Activated CD4-positive, alpha-beta T cell treated with anti-CD3 and anti-CD28 coated beads, Interleukin-2, amount 50 U/mL, for 1 hour (primary cell): ENCODE measurements at regions not wholly inside any gene's neighbourhood (a gene's known extent, or its start where the extent isn't known, plus 50 kb on each side); places are given as distances from the start of the nearest gene placed in this dataset.
"Not testable (repeated sequence)": the region's sequence is repeated elsewhere in the genome, so short reads cannot be mapped to it uniquely, and the experiment has no call there.

ENCODE experiments used
- DNase-seq: peaks from one replicate; pipeline ENCODE4 v3.0.0-alpha.2; 2020

- DNase-seq: no peak
These were observed 171.6 kb upstream of the TNRC6C start for GRCh38 chr17:77786740-77787505.

GRCh38 chr17:77790143-77790829 lies 168.2 kb upstream of the TNRC6C start:
- no peak for DNase-seq

- DNase-seq: no peak
These were observed 165.9 kb upstream of the TNRC6C start for GRCh38 chr17:77792626-77793025.

- no peak for DNase-seq
These were observed 165.1 kb upstream of the TNRC6C start for GRCh38 chr17:77793146-77793970.

- no peak for DNase-seq
These were observed 164.6 kb upstream of the TNRC6C start for GRCh38 chr17:77793971-77794235.

- DNase-seq: no peak
These were observed 163.7 kb upstream of the TNRC6C start for GRCh38 chr17:77794846-77795245.

GRCh38 chr17:77795685-77796084 lies 162.8 kb upstream of the TNRC6C start:
- no peak for DNase-seq

GRCh38 chr17:77796176-77796860 lies 162.2 kb upstream of the TNRC6C start:
- DNase-seq: no peak

- no peak for DNase-seq
These were observed 160.5 kb upstream of the TNRC6C start for GRCh38 chr17:77798031-77798430.

- DNase-seq: no peak
These were observed 160.0 kb upstream of the TNRC6C start for GRCh38 chr17:77798481-77798880.

- no peak for DNase-seq
These were observed 157.7 kb upstream of the TNRC6C start for GRCh38 chr17:77800816-77801215.

- DNase-seq: no peak
These were observed 156.8 kb upstream of the TNRC6C start for GRCh38 chr17:77801545-77802332.

- DNase-seq: no peak
These were observed 156.2 kb upstream of the TNRC6C start for GRCh38 chr17:77802333-77802615.

- DNase-seq: no peak
These were observed 155.7 kb upstream of the TNRC6C start for GRCh38 chr17:77802811-77803220.

- no peak for DNase-seq
These were observed 154.8 kb upstream of the TNRC6C start for GRCh38 chr17:77803726-77804125.

GRCh38 chr17:77804796-77805426 lies 153.6 kb upstream of the TNRC6C start:
- no peak for DNase-seq

GRCh38 chr17:77805970-77806369 lies 152.5 kb upstream of the TNRC6C start:
- DNase-seq: not testable (repeated sequence)

- DNase-seq: no peak
These were observed 151.3 kb upstream of the TNRC6C start for GRCh38 chr17:77807051-77807745.

- DNase-seq: no peak
These were observed 150.6 kb upstream of the TNRC6C start for GRCh38 chr17:77807746-77808441.

- DNase-seq: no peak
These were observed 149.6 kb upstream of the TNRC6C start for GRCh38 chr17:77808686-77809425.
